ENCODE measurements at regions not wholly inside any gene's neighbourhood (a gene's known extent, or its start where the extent isn't known, plus 50 kb on each side); places are given as distances from the start of the nearest gene placed in this dataset.

GRCh38 chr6:168985705-168986104 is 267.9 kb downstream of the THBS2 start:
- H3K4me3 ChIP-seq (ENCODE audit: low read length in 2 of 2), result no peak overlapping the region
- H3K36me3 ChIP-seq (ENCODE audit: control insufficient read depth in 2 of 2, insufficient read depth in 2 of 2, low read length in 1 of 2), result no peaks in the 10 kb centered on the region
- no peak for DNase-seq (ENCODE audit: low read depth in 6 of 9, low spot score in 9 of 9)
- 92% methylated on average over 4 of the region's 4 CpGs for WGBS
- H3K27me3 ChIP-seq (ENCODE audit: control insufficient read depth in 2 of 2, insufficient read depth in 1 of 2, low read length in 1 of 2), result no peaks in the 10 kb centered on the region
- no peaks in the 10 kb centered on the region for H3K9me3 ChIP-seq (ENCODE audit: control insufficient read depth in 2 of 2, insufficient read depth in 1 of 2, low read length in 1 of 2)
- H3K27ac ChIP-seq (ENCODE audit: low read depth in 1 of 2, low read length in 1 of 2), result no peak overlapping the region
- H3K4me1 ChIP-seq (ENCODE audit: control insufficient read depth in 2 of 2, insufficient read depth in 2 of 2, low read length in 2 of 2), result no peaks in the 10 kb centered on the region

DNA sequence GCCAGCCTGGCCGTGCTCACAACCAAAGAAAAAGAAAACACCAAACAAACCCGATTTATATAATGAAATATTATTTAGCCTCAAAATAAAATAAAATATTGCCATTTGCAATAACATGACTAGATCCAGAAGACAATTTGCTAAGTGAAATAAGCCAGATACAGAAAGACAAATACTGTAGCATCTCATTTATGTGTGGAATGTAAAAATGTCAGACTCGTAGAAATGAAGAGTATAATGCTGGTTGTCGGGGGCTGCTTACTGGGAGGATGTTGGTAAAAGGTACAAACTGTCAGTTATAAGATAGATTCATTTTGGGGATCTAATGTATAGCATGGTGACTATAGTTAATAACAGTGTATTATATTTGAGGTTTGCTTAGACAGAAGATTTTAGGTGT is 269.7 kb downstream of the THBS2 start:
- Histone ChIP-seq H3K36me3 (ENCODE audit: control insufficient read depth in 2 of 2, insufficient read depth in 2 of 2, low read length in 1 of 2) (no peaks in the 10 kb centered on the region), H3K27me3 (ENCODE audit: control insufficient read depth in 2 of 2, insufficient read depth in 1 of 2, low read length in 1 of 2) (no peaks in the 10 kb centered on the region), H3K4me3 (ENCODE audit: low read length in 2 of 2) (no peak overlapping the region), H3K4me1 (ENCODE audit: control insufficient read depth in 2 of 2, insufficient read depth in 2 of 2, low read length in 2 of 2) (no peaks in the 10 kb centered on the region), H3K9me3 (ENCODE audit: control insufficient read depth in 2 of 2, insufficient read depth in 1 of 2, low read length in 1 of 2) (no peaks in the 10 kb centered on the region), H3K27ac (ENCODE audit: low read depth in 1 of 2, low read length in 1 of 2) (no peak overlapping the region)
- DNase-seq (ENCODE audit: low read depth in 6 of 9, low spot score in 9 of 9), result no peak
- 88% methylated on average over 4 of the region's 4 CpGs for WGBS

GRCh38 chr6:168981187-168981586 is 272.5 kb downstream of the THBS2 start:
- Histone ChIP-seq H3K27ac (ENCODE audit: low read depth in 1 of 2, low read length in 1 of 2) (no peak overlapping the region), H3K9me3 (ENCODE audit: control insufficient read depth in 2 of 2, insufficient read depth in 1 of 2, low read length in 1 of 2) (no peaks in the 10 kb centered on the region), H3K4me1 (ENCODE audit: control insufficient read depth in 2 of 2, insufficient read depth in 2 of 2, low read length in 2 of 2) (no peaks in the 10 kb centered on the region), H3K36me3 (ENCODE audit: control insufficient read depth in 2 of 2, insufficient read depth in 2 of 2, low read length in 1 of 2) (no peaks in the 10 kb centered on the region), H3K4me3 (ENCODE audit: low read length in 2 of 2) (no peak overlapping the region), H3K27me3 (ENCODE audit: control insufficient read depth in 2 of 2, insufficient read depth in 1 of 2, low read length in 1 of 2) (no peaks in the 10 kb centered on the region)
- no peak for DNase-seq (ENCODE audit: low read depth in 6 of 9, low spot score in 9 of 9)
- 86% methylated on average over 2 of the region's 2 CpGs for WGBS

DNA sequence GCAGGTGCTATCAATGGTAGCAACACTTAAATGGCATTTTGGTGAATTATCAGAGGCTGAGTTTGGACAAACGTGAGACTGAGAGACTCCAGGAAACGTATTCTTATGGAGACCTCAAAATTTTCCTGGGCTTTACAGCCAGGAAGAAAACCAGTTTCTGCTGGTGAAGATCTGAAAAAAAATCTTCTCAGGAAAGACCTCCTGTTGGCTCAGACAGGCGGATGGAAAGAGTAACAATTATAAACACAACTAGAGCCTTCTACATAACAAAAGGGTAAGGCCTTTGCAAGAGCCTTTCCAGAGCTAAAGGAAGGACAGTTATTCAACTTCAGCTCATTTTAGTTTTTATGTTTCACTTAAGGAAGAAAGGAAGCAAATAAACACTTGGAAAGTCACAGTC is 274.4 kb downstream of the THBS2 start:
- H3K4me3 ChIP-seq (ENCODE audit: low read length in 2 of 2), result no peak overlapping the region
- H3K36me3 ChIP-seq (ENCODE audit: control insufficient read depth in 2 of 2, insufficient read depth in 2 of 2, low read length in 1 of 2), result no peaks in the 10 kb centered on the region
- no peaks in the 10 kb centered on the region for H3K27me3 ChIP-seq (ENCODE audit: control insufficient read depth in 2 of 2, insufficient read depth in 1 of 2, low read length in 1 of 2)
- H3K9me3 ChIP-seq (ENCODE audit: control insufficient read depth in 2 of 2, insufficient read depth in 1 of 2, low read length in 1 of 2), result no peaks in the 10 kb centered on the region
- no peak overlapping the region for H3K27ac ChIP-seq (ENCODE audit: low read depth in 1 of 2, low read length in 1 of 2)
- DNase-seq (ENCODE audit: low read depth in 6 of 9, low spot score in 9 of 9), result no peak
- H3K4me1 ChIP-seq (ENCODE audit: control insufficient read depth in 2 of 2, insufficient read depth in 2 of 2, low read length in 2 of 2), result no peaks in the 10 kb centered on the region
- WGBS, result 60% methylated on average over 3 of the region's 3 CpGs

DNA sequence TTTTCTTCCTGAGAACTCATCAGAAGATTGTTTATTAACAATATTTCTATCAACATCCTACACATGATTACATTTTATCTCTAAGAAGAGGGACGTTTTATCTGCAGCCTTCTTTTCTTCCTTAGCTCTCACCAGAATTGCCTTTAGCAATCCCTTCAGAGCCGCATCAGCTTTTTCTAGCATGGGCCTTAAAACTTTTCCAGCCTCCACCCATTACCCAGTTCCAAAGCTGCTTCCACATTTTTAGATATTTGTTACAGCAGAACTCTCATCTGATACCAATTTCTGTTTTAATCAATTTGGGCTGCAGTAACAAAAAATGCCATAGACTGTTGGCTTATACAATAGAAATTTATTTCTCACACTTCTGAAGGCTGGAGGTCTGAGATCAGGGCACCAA is 281.5 kb downstream of the THBS2 start:
- H3K36me3 ChIP-seq (ENCODE audit: control insufficient read depth in 2 of 2, insufficient read depth in 2 of 2, low read length in 1 of 2), result no peaks in the 10 kb centered on the region
- no peak for DNase-seq (ENCODE audit: low read depth in 6 of 9, low spot score in 9 of 9)
- 92% methylated on average over 2 of the region's 2 CpGs for WGBS
- H3K9me3 ChIP-seq (ENCODE audit: control insufficient read depth in 2 of 2, insufficient read depth in 1 of 2, low read length in 1 of 2), result no peaks in the 10 kb centered on the region
- H3K27me3 ChIP-seq (ENCODE audit: control insufficient read depth in 2 of 2, insufficient read depth in 1 of 2, low read length in 1 of 2), result no peaks in the 10 kb centered on the region
- no peak overlapping the region for H3K27ac ChIP-seq (ENCODE audit: low read depth in 1 of 2, low read length in 1 of 2)
- H3K4me1 ChIP-seq (ENCODE audit: control insufficient read depth in 2 of 2, insufficient read depth in 2 of 2, low read length in 2 of 2), result no peaks in the 10 kb centered on the region
- no peak overlapping the region for H3K4me3 ChIP-seq (ENCODE audit: low read length in 2 of 2)

GRCh38 chr6:168971549-168971948 is 282.1 kb downstream of the THBS2 start:
- WGBS, result 94% methylated on average over 4 of the region's 4 CpGs
- Histone ChIP-seq H3K4me3 (ENCODE audit: low read length in 2 of 2) (no peak overlapping the region), H3K27me3 (ENCODE audit: control insufficient read depth in 2 of 2, insufficient read depth in 1 of 2, low read length in 1 of 2) (no peaks in the 10 kb centered on the region), H3K27ac (ENCODE audit: low read depth in 1 of 2, low read length in 1 of 2) (no peak overlapping the region), H3K36me3 (ENCODE audit: control insufficient read depth in 2 of 2, insufficient read depth in 2 of 2, low read length in 1 of 2) (no peaks in the 10 kb centered on the region), H3K4me1 (ENCODE audit: control insufficient read depth in 2 of 2, insufficient read depth in 2 of 2, low read length in 2 of 2) (no peaks in the 10 kb centered on the region), H3K9me3 (ENCODE audit: control insufficient read depth in 2 of 2, insufficient read depth in 1 of 2, low read length in 1 of 2) (no peaks in the 10 kb centered on the region)
- DNase-seq (ENCODE audit: low read depth in 6 of 9, low spot score in 9 of 9), result no peak

DNA sequence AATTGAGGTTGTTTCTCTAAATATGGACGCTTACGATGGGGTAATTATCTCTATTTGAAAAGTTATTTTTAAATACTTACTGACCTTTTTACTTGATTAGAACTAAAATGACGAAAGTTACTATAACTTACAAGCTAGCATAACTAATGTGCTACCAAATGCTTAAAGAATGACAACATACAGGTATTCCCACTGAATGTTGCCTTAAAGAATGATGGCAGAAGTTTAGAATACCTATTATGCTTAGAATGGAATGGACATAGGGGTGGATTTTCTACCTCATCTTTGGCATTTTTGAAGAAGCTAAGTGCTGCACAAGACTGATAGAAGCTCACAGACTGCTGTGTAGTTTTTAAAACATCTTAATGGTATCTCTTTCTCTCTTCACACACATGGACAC is 284.8 kb downstream of the THBS2 start:
- Histone ChIP-seq H3K27me3 (ENCODE audit: control insufficient read depth in 2 of 2, insufficient read depth in 1 of 2, low read length in 1 of 2) (no peaks in the 10 kb centered on the region), H3K9me3 (ENCODE audit: control insufficient read depth in 2 of 2, insufficient read depth in 1 of 2, low read length in 1 of 2) (no peaks in the 10 kb centered on the region), H3K27ac (ENCODE audit: low read depth in 1 of 2, low read length in 1 of 2) (no peak overlapping the region), H3K4me1 (ENCODE audit: control insufficient read depth in 2 of 2, insufficient read depth in 2 of 2, low read length in 2 of 2) (no peaks in the 10 kb centered on the region), H3K36me3 (ENCODE audit: control insufficient read depth in 2 of 2, insufficient read depth in 2 of 2, low read length in 1 of 2) (no peaks in the 10 kb centered on the region), H3K4me3 (ENCODE audit: low read length in 2 of 2) (no peak overlapping the region)
- 92% methylated on average over 3 of the region's 3 CpGs for WGBS
- no peak for DNase-seq (ENCODE audit: low read depth in 6 of 9, low spot score in 9 of 9)

GRCh38 chr6:168968228-168968627 is 285.4 kb downstream of the THBS2 start:
- 90% methylated on average over 10 of the region's 10 CpGs for WGBS
- Histone ChIP-seq H3K27me3 (ENCODE audit: control insufficient read depth in 2 of 2, insufficient read depth in 1 of 2, low read length in 1 of 2) (no peaks in the 10 kb centered on the region), H3K4me3 (ENCODE audit: low read length in 2 of 2) (no peak overlapping the region), H3K4me1 (ENCODE audit: control insufficient read depth in 2 of 2, insufficient read depth in 2 of 2, low read length in 2 of 2) (no peaks in the 10 kb centered on the region), H3K36me3 (ENCODE audit: control insufficient read depth in 2 of 2, insufficient read depth in 2 of 2, low read length in 1 of 2) (no peaks in the 10 kb centered on the region), H3K27ac (ENCODE audit: low read depth in 1 of 2, low read length in 1 of 2) (no peak overlapping the region), H3K9me3 (ENCODE audit: control insufficient read depth in 2 of 2, insufficient read depth in 1 of 2, low read length in 1 of 2) (no peaks in the 10 kb centered on the region)
- peak in 1 of 9 donors; percentile 5 for DNase-seq (ENCODE audit: low read depth in 6 of 9, low spot score in 9 of 9)

DNA sequence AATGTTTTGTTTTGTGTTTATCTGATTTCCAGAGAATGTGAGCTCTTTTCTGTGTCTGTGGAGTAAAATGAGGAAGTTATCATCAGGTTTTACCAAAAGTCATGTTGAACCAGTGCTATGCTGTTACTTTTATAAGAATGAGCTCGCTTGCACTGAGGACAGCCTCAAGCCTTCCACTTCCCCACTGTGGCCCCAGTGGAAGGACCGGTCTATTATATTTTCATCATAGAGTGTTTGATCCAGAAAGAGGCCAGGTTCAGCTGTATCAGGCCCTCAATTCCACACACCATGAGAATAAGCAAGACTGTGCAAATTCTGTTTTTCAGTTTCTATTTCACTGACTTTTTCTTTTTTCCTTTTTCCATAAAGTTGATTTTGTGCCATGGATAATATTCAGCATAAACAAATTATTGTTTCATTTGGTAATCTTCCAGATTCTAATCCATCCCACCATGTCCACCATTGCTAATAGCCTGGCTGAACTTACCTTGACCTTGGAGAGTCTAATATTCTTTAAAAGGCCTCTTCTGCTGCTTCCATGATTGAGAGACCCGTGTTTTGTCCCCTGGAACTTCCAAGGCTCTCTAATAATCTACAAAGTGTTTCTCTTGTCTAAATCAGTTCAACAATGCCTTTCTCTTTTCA is 286.2 kb downstream of the THBS2 start:
- Histone ChIP-seq H3K4me1 (ENCODE audit: control insufficient read depth in 2 of 2, insufficient read depth in 2 of 2, low read length in 2 of 2) (no peaks in the 10 kb centered on the region), H3K9me3 (ENCODE audit: control insufficient read depth in 2 of 2, insufficient read depth in 1 of 2, low read length in 1 of 2) (no peaks in the 10 kb centered on the region), H3K36me3 (ENCODE audit: control insufficient read depth in 2 of 2, insufficient read depth in 2 of 2, low read length in 1 of 2) (no peaks in the 10 kb centered on the region), H3K27me3 (ENCODE audit: control insufficient read depth in 2 of 2, insufficient read depth in 1 of 2, low read length in 1 of 2) (no peaks in the 10 kb centered on the region), H3K4me3 (ENCODE audit: low read length in 2 of 2) (no peak overlapping the region), H3K27ac (ENCODE audit: low read depth in 1 of 2, low read length in 1 of 2) (no peak overlapping the region)
- DNase-seq (ENCODE audit: low read depth in 6 of 9, low spot score in 9 of 9), result no peak
- 49% methylated on average over 3 of the region's 3 CpGs for WGBS

Data from thymus (tissue), 11 donors.